Sciatic nerve (tissue), 2 donors: ENCODE measurements at regions not wholly inside any gene's neighbourhood (a gene's known extent, or its start where the extent isn't known, plus 50 kb on each side); places are given as distances from the start of the nearest gene placed in this dataset.

Source experiments
- ATAC-seq: fragments of 200-7000 bp; cut with Tn5 transposase; one replicate; pipeline ENCODE4 v1.9.1; 2020; ENCODE audit warnings: mild to moderate bottlenecking, moderate library complexity
- DNase-seq: peaks from one replicate; pipeline ENCODE4 v3.0.0-alpha.2; 2020; ENCODE audit warnings: low spot score
- intact Hi-C: fragments of 100-400 bp; cut with DNase I; formaldehyde crosslinking; loops from one replicate; pipeline ENCODE4 v1.14.2; 2022
- donor health status: DM: no; HTN: no; CAD: no.
- donor health status: DM: no; HTN: no; CAD: no.

- no peak for DNase-seq
- ATAC-seq, result no peak
- intact Hi-C loops, result no loop called here
Measured at GRCh38 chr2:75337016-75337415, 137.7 kb upstream of the TACR1 start.

- DNase-seq, result no peak
- no peak for ATAC-seq
- intact Hi-C loops, result no loop called here
Measured at GRCh38 chr2:75336451-75336850, 137.1 kb upstream of the TACR1 start.

GRCh38 chr2:75334076-75334475 lies 134.8 kb upstream of the TACR1 start:
- intact Hi-C loops, result no loop called here
- ATAC-seq, result no peak
- no peak for DNase-seq

- intact Hi-C loops, result no loop called here
- no peak for ATAC-seq
- DNase-seq, result no peak
Measured at GRCh38 chr2:75333646-75334045, 134.3 kb upstream of the TACR1 start.

GRCh38 chr2:75328156-75328555 lies 128.8 kb upstream of the TACR1 start:
- intact Hi-C loops, result no loop called here
- DNase-seq (no peak), ATAC-seq (no peak)

GRCh38 chr2:75327334-75327733 lies 128.0 kb upstream of the TACR1 start:
- DNase-seq (no peak), ATAC-seq (no peak)
- intact Hi-C loops, result no loop called here

GRCh38 chr2:75326645-75327044 lies 127.3 kb upstream of the TACR1 start:
- intact Hi-C loops, result no loop called here
- ATAC-seq, result no peak

GRCh38 chr2:75325594-75325993 lies 126.3 kb upstream of the TACR1 start:
- no peak for DNase-seq
- no peak for ATAC-seq
- intact Hi-C loops, result no loop called here

More at GRCh38 chr2:75326645-75327044, 127.3 kb upstream of the TACR1 start:
- DNase-seq, result no peak

GRCh38 chr2:75324861-75325284 lies 125.6 kb upstream of the TACR1 start:
- DNase-seq, result no peak
- intact Hi-C loops, result no loop called here
- ATAC-seq, result no peak

GRCh38 chr2:75324141-75324540 lies 124.8 kb upstream of the TACR1 start:
- intact Hi-C loops, result no loop called here
- no peak for DNase-seq
- no peak for ATAC-seq

GRCh38 chr2:75321599-75321922 lies 122.2 kb upstream of the TACR1 start:
- no peak for ATAC-seq
- intact Hi-C loops, result no loop called here
- DNase-seq, result no peak

- no peak for ATAC-seq
- no peak for DNase-seq
- intact Hi-C loops, result no loop called here
Measured at GRCh38 chr2:75320898-75321598, 121.7 kb upstream of the TACR1 start.

GRCh38 chr2:75319951-75320350 lies 120.6 kb upstream of the TACR1 start:
- ATAC-seq, result no peak
- intact Hi-C loops, result no loop called here
- no peak for DNase-seq

GRCh38 chr2:75317802-75318201 lies 118.5 kb upstream of the TACR1 start:
- intact Hi-C loops, result no loop called here
- DNase-seq (no peak), ATAC-seq (no peak)

GRCh38 chr2:75317316-75317715 lies 118.0 kb upstream of the TACR1 start:
- ATAC-seq (no peak), DNase-seq (no peak)
- intact Hi-C loops, result no loop called here

GRCh38 chr2:75315436-75315835 lies 116.1 kb upstream of the TACR1 start:
- intact Hi-C loops, result no loop called here
- ATAC-seq, result no peak
- DNase-seq, result no peak

GRCh38 chr2:75311993-75312392 lies 112.7 kb upstream of the TACR1 start:
- ATAC-seq (no peak), DNase-seq (no peak)
- intact Hi-C loops, result no loop called here

- no peak for ATAC-seq
- intact Hi-C loops, result no loop called here
- DNase-seq, result no peak
Measured at GRCh38 chr2:75311521-75311920, 112.2 kb upstream of the TACR1 start.

- ATAC-seq, result no peak
Measured at GRCh38 chr2:75310876-75311275, 111.6 kb upstream of the TACR1 start.

GRCh38 chr2:75309596-75310463 lies 110.5 kb upstream of the TACR1 start:
- intact Hi-C loops, result no loop called here
- DNase-seq (no peak), ATAC-seq (no peak)

More at GRCh38 chr2:75310876-75311275, 111.6 kb upstream of the TACR1 start:
- no peak for DNase-seq
- intact Hi-C loops, result no loop called here

GRCh38 chr2:75303227-75303626 lies 103.9 kb upstream of the TACR1 start:
- no peak for ATAC-seq
- intact Hi-C loops, result no loop called here
- DNase-seq, result no peak
